Neutrophil (primary cell): ENCODE measurements at regions not wholly inside any gene's neighbourhood (a gene's known extent, or its start where the extent isn't known, plus 50 kb on each side); places are given as distances from the start of the nearest gene placed in this dataset.

ENCODE experiments used
- H3K27ac ChIP-seq: fragments of 200-600 bp; sonication (generic); 2 replicates; pipeline ENCODE4 v1.5.1; 2016; ENCODE audit warnings: mild to moderate bottlenecking, moderate library complexity
- H3K27me3 ChIP-seq: fragments of 200-600 bp; sonication (generic); 2 replicates; pipeline ENCODE4 v1.6.0; 2016; ENCODE audit warnings: mild to moderate bottlenecking
- H3K36me3 ChIP-seq: fragments of 200-600 bp; sonication (generic); 2 replicates; pipeline ENCODE4 v1.5.1; 2017
- H3K4me1 ChIP-seq, 2 experiments: fragments of 200-600 bp in 1 of 2; sonication (generic) in 1 of 2; 1 replicate in 1 of 2; 2 replicates in 1 of 2; pipeline versions ENCODE4 v1.5.1 to v1.6.1; 2013 to 2016; ENCODE audit warnings: low read depth in 1 of 2, low read length in 1 of 2, mild to moderate bottlenecking in 1 of 2, moderate library complexity in 1 of 2; ENCODE audit not compliant: control insufficient read depth in 1 of 2, insufficient read depth in 1 of 2
- H3K4me3 ChIP-seq, 2 experiments: fragments of 200-600 bp in 1 of 2; sonication (generic) in 1 of 2; 1 replicate in 1 of 2; 2 replicates in 1 of 2; pipeline ENCODE4 v1.5.1; 2013 to 2016; ENCODE audit warnings: low read depth in 1 of 2, low read length in 1 of 2, mild to moderate bottlenecking in 1 of 2, moderate library complexity in 1 of 2
- H3K9me3 ChIP-seq: fragments of 200-600 bp; sonication (generic); 2 replicates; pipeline ENCODE4 v1.5.1; 2016
- CTCF ChIP-seq: fragments of 200-600 bp; sonication (generic); IDR thresholded peaks from 2 replicates; pipeline ENCODE4 v1.5.1; 2016; ENCODE audit warnings: antibody characterized with exemption

- Histone ChIP-seq H3K36me3 (no peaks in the 10 kb centered on the region), H3K27ac (no peak overlapping the region), H3K27me3 (no peaks in the 10 kb centered on the region), H3K4me1 (peaks cover 23 to 40% of the 10 kb centered on the region in 2 experiments), H3K4me3 (no peak overlapping the region), H3K9me3 (no peaks in the 10 kb centered on the region)
- TF ChIP-seq CTCF = no peak
These were observed 91.4 kb upstream of the ZPBP start for GRCh38 chr7:50184271-50184990.

GRCh38 chr7:50182759-50183158, 89.7 kb upstream of the ZPBP start:
- H3K27ac ChIP-seq = no peak overlapping the region
- no peaks in the 10 kb centered on the region for H3K27me3 ChIP-seq
- H3K4me1 ChIP-seq = peaks cover 23 to 40% of the 10 kb centered on the region in 2 experiments
- TF ChIP-seq CTCF = no peak
- H3K9me3 ChIP-seq = no peaks in the 10 kb centered on the region
- H3K4me3 ChIP-seq = no peak overlapping the region
- no peaks in the 10 kb centered on the region for H3K36me3 ChIP-seq

- H3K9me3 ChIP-seq = no peaks in the 10 kb centered on the region
- H3K27ac ChIP-seq = no peak overlapping the region
- H3K36me3 ChIP-seq = no peaks in the 10 kb centered on the region
- no peak for TF ChIP-seq CTCF
- H3K4me1 ChIP-seq = peaks cover 23 to 40% of the 10 kb centered on the region in 2 experiments
- no peak overlapping the region for H3K4me3 ChIP-seq
- H3K27me3 ChIP-seq = no peaks in the 10 kb centered on the region
These were observed 88.0 kb upstream of the ZPBP start for GRCh38 chr7:50181081-50181480.

GRCh38 chr7:50178166-50178565, 85.1 kb upstream of the ZPBP start:
- H3K36me3 ChIP-seq = no peaks in the 10 kb centered on the region
- TF ChIP-seq CTCF = no peak
- peaks cover 12 to 21% of the 10 kb centered on the region in 2 experiments for H3K4me1 ChIP-seq

GRCh38 chr7:50174948-50175347, 81.9 kb upstream of the ZPBP start:
- Histone ChIP-seq H3K4me3 (no peak overlapping the region), H3K36me3 (no peaks in the 10 kb centered on the region), H3K9me3 (no peaks in the 10 kb centered on the region), H3K27ac (no peak overlapping the region), H3K4me1 (no peaks in the 10 kb centered on the region), H3K27me3 (no peaks in the 10 kb centered on the region)
- TF ChIP-seq CTCF = no peak

More at GRCh38 chr7:50178166-50178565, 85.1 kb upstream of the ZPBP start:
- Histone ChIP-seq H3K27ac (no peak overlapping the region), H3K4me3 (no peak overlapping the region), H3K27me3 (no peaks in the 10 kb centered on the region), H3K9me3 (no peaks in the 10 kb centered on the region)
